ENCODE measurements at regions not wholly inside any gene's neighbourhood (a gene's known extent, or its start where the extent isn't known, plus 50 kb on each side); places are given as distances from the start of the nearest gene placed in this dataset.

DNA sequence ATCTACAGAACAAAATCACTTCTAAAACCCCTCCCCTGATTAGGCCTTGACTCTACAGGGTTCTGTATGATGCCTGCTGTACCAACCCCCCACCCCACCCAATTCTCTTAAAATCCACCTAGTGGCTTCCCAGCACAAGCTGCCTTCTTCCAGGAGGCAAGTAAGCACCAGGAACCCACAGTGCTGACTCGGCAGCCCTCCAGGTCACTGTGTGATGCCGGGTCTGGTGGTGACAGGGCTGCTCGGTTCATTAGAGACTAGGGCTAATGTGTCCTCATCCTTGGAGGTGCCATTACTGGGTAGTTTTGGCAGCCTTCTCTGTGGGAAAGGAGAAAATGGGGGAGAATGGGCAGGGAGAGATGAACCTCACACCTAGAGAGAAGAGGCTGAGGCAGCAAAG is 363.5 kb downstream of the PTPRU start:
- no peak overlapping the region for H3K27ac ChIP-seq
- no peaks in the 10 kb centered on the region for H3K36me3 ChIP-seq
- intact Hi-C loops (cut with DNase I; ENCODE audit: low total_unique reads), result no loop called here
- H3K9me3 ChIP-seq, result no peaks in the 10 kb centered on the region
- TF ChIP-seq, protein P1, sequence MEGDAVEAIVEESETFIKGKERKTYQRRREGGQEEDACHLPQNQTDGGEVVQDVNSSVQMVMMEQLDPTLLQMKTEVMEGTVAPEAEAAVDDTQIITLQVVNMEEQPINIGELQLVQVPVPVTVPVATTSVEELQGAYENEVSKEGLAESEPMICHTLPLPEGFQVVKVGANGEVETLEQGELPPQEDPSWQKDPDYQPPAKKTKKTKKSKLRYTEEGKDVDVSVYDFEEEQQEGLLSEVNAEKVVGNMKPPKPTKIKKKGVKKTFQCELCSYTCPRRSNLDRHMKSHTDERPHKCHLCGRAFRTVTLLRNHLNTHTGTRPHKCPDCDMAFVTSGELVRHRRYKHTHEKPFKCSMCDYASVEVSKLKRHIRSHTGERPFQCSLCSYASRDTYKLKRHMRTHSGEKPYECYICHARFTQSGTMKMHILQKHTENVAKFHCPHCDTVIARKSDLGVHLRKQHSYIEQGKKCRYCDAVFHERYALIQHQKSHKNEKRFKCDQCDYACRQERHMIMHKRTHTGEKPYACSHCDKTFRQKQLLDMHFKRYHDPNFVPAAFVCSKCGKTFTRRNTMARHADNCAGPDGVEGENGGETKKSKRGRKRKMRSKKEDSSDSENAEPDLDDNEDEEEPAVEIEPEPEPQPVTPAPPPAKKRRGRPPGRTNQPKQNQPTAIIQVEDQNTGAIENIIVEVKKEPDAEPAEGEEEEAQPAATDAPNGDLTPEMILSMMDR (IDR thresholded peaks at IDR 0.05), result no peak
- peaks cover 0 to 21% of the 10 kb centered on the region in 2 donors for H3K27me3 ChIP-seq
- DNase-seq, result no peak
- H3K4me3 ChIP-seq, result no peak overlapping the region
- no peaks in the 10 kb centered on the region for H3K4me1 ChIP-seq

- H3K27me3 ChIP-seq, result peaks cover 0 to 21% of the 10 kb centered on the region in 2 donors
- no peaks in the 10 kb centered on the region for H3K4me1 ChIP-seq
- no peak overlapping the region for H3K27ac ChIP-seq
- no peak for DNase-seq
- H3K36me3 ChIP-seq, result no peaks in the 10 kb centered on the region
- H3K9me3 ChIP-seq, result no peaks in the 10 kb centered on the region
- H3K4me3 ChIP-seq, result no peak overlapping the region
- intact Hi-C loops (cut with DNase I; ENCODE audit: low total_unique reads), result no loop called here
- TF ChIP-seq, protein P1 (IDR thresholded peaks at IDR 0.05), result no peak
Observed at GRCh38 chr1:29599071-29599470, 362.7 kb downstream of the PTPRU start.

GRCh38 chr1:29597861-29598260 is 361.5 kb downstream of the PTPRU start:
- H3K27ac ChIP-seq, result no peak overlapping the region
- intact Hi-C loops (cut with DNase I; ENCODE audit: low total_unique reads), result no loop called here
- H3K9me3 ChIP-seq, result no peaks in the 10 kb centered on the region
- no peaks in the 10 kb centered on the region for H3K36me3 ChIP-seq
- TF ChIP-seq, protein P1 (IDR thresholded peaks at IDR 0.05), result no peak
- no peak overlapping the region for H3K4me3 ChIP-seq
- peaks cover 0 to 27% of the 10 kb centered on the region in 2 donors for H3K27me3 ChIP-seq
- DNase-seq, result no peak
- no peaks in the 10 kb centered on the region for H3K4me1 ChIP-seq

DNA sequence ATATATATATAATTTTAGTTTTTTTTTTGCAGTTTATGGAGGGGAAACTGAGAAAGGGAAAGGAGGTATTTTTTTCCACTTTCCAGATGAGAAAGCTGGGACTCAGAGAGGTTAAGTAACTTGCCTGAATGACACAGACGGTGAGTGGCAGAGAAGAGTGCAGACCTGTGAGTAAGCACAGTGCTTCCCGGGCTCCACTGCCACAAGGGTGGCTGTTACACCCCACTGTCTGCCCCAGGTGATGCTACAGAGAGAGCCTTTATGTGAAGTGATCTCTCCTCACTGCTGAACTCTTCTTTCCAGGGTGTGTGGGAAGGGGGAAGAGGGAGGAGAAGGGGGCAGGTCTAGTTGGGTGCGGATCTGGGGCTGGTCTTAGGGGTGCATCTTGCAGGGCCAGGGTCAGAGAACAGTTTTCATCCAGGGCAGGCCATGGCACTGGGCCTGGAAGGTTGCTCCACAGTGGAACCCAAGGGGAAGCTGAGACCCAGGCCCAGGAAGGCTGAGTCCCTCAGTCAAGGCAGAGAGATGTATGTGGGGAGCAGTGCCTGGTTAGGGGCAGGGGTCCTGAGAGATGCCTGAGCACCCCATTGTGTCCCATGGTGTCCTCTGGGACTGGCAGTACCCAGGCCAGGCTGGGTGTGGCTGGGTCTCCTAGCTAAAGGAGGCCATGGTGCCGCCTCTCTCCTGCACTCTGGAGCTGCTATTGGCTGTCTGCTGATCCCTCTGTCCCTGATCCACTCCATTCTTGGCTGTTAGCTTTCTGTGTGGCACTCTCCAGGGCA is 357.5 kb downstream of the PTPRU start:
- Histone ChIP-seq H3K27me3 (peaks cover 0 to 22% of the 10 kb centered on the region in 2 donors), H3K27ac (no peak overlapping the region), H3K4me3 (no peak overlapping the region), H3K9me3 (no peaks in the 10 kb centered on the region), H3K36me3 (no peaks in the 10 kb centered on the region), H3K4me1 (no peaks in the 10 kb centered on the region)
- DNase-seq, result no peak
- intact Hi-C loops (cut with DNase I; ENCODE audit: low total_unique reads), result no loop called here
- TF ChIP-seq, protein P1 (IDR thresholded peaks at IDR 0.05), result no peak

DNA sequence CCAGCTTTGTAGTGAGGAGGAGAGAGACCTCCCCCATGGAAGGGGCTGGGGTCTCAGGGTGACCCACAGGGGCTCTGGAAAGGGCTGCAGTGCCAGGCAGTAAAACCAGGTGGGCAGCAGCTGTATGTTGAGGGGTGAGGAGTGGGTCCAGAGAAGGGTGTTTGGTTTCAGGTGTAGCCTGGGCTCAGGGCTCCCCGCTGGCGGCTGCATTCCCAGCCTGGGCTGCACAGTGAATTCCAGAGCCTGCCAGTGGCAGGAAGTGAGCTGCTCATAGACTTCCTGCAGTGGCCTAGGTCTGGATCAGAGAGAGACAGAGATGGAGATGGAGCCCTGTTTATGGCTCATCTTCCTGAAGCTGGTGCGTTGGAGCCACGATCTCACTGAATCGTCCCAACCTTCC is 356.4 kb downstream of the PTPRU start:
- DNase-seq, result no peak
- Histone ChIP-seq H3K36me3 (no peaks in the 10 kb centered on the region), H3K4me1 (no peaks in the 10 kb centered on the region), H3K9me3 (no peaks in the 10 kb centered on the region), H3K4me3 (no peak overlapping the region), H3K27ac (no peak overlapping the region), H3K27me3 (peaks cover 0 to 22% of the 10 kb centered on the region in 2 donors)
- intact Hi-C loops (cut with DNase I; ENCODE audit: low total_unique reads), result no loop called here
- TF ChIP-seq, protein P1 (IDR thresholded peaks at IDR 0.05), result no peak

Data from tibial artery (tissue), 4 donors.